Body of pancreas (tissue), 4 donors: ENCODE measurements at regions not wholly inside any gene's neighbourhood (a gene's known extent, or its start where the extent isn't known, plus 50 kb on each side); places are given as distances from the start of the nearest gene placed in this dataset.
"Not testable (repeated sequence)": the region's sequence is repeated elsewhere in the genome, so short reads cannot be mapped to it uniquely, and the experiment has no call there.

Experiments used
- ATAC-seq: fragments of 150-250 bp; one replicate; pipeline ENCODE4 v1.9.1; 2016
- DNase-seq, 4 donors: peaks; one replicate each; pipeline ENCODE4 v3.0.0-alpha.2; 2019
- H3K27ac ChIP-seq, 4 donors: fragments of 200-600 bp; sonication (generic); 1 replicate in 3 of 4; 2 replicates in 1 of 4; pipeline versions ENCODE4 v1.5.1 to v1.6.1; 2016 to 2019; ENCODE audit warnings: mild to moderate bottlenecking in 1 of 4, mixed read lengths in 1 of 4, moderate library complexity in 1 of 4
- H3K27me3 ChIP-seq, 2 donors: fragments of 200-600 bp; sonication (generic); one replicate each; pipeline ENCODE4 v1.6.0; 2016; ENCODE audit warnings: mild to moderate bottlenecking in 1 of 2
- H3K36me3 ChIP-seq, 2 donors: fragments of 200-600 bp; sonication (generic); replicated peaks in 1 of 2; 2 replicates each; pipeline ENCODE4 v1.5.1; 2016; ENCODE audit warnings: low read depth in 2 of 2; ENCODE audit not compliant: insufficient read depth in 1 of 2
- H3K4me1 ChIP-seq: fragments of 200-600 bp; sonication (generic); one replicate; pipeline ENCODE4 v1.6.0; 2016
- H3K4me3 ChIP-seq, 2 donors: fragments of 200-600 bp; sonication (generic); 1 replicate in 1 of 2; 2 replicates in 1 of 2; pipeline ENCODE4 v1.5.1; 2016 to 2019
- H3K9me3 ChIP-seq, 3 donors: fragments of 200-600 bp; sonication (generic); 1 replicate in 2 of 3; 2 replicates in 1 of 3; pipeline ENCODE4 v1.5.1; 2016
- CTCF ChIP-seq, 7 experiments: fragments of 450-650 bp in 4 of 7; fragments of 200-600 bp in 3 of 7; sonication (generic) in 3 of 7; IDR thresholded peaks; one replicate each; pipeline ENCODE4 v1.5.1; 2016 to 2019; ENCODE audit warnings: antibody characterized with exemption in 7 of 7
- POLR2A ChIP-seq, 3 donors: fragments of 450-650 bp; IDR thresholded peaks; one replicate each; pipeline ENCODE4 v1.6.1; 2016; ENCODE audit warnings: antibody characterized with exemption in 3 of 3, mild to moderate bottlenecking in 2 of 3
- WGBS, 2 donors: methylation state at CpG; one replicate each; pipeline ENCODE4 v1.1.5; 2017; 5-methylcytosine and 5-hydroxymethylcytosine counted together
- intact Hi-C: fragments of 100-400 bp; cut with DNase I; formaldehyde crosslinking; loops from one replicate; pipeline ENCODE4 v1.15.1; 2023

GRCh38 chr9:22508354-22508753 is 61.7 kb downstream of the DMRTA1 start:
- ATAC-seq, H3K27me3 ChIP-seq, H3K9me3 ChIP-seq, H3K4me1 ChIP-seq, H3K4me3 ChIP-seq, H3K36me3 ChIP-seq, DNase-seq, intact Hi-C loops, H3K27ac ChIP-seq: not testable (repeated sequence)
- WGBS, 2 donors, result 80% methylated on average over 6 of the region's 6 CpGs; no CpG with 5 or more reads in 1 of the 2 donors

GRCh38 chr9:22508790-22509189 is 62.2 kb downstream of the DMRTA1 start:
- DNase-seq, result no peak
- H3K36me3 ChIP-seq, result no peaks in the 10 kb centered on the region
- no peak for ATAC-seq
- intact Hi-C loops, result no loop called here
- TF ChIP-seq CTCF (IDR thresholded peaks at IDR 0.05) (no peak), POLR2A (IDR thresholded peaks at IDR 0.05) (no peak)
- WGBS, 2 donors, result 85 to 87% methylated on average over 11 of the region's 11 CpGs
- no peak overlapping the region for H3K27ac ChIP-seq
- no peak overlapping the region for H3K4me3 ChIP-seq
- peaks cover 0 to 9% (median 0%) of the 10 kb centered on the region in 3 donors for H3K9me3 ChIP-seq
- no peaks in the 10 kb centered on the region for H3K4me1 ChIP-seq
- no peaks in the 10 kb centered on the region for H3K27me3 ChIP-seq

- Histone ChIP-seq H3K36me3 (no peaks in the 10 kb centered on the region), H3K9me3 (peaks cover 0 to 8% (median 0%) of the 10 kb centered on the region in 3 donors), H3K27ac (no peak overlapping the region), H3K4me3 (no peak overlapping the region), H3K27me3 (no peaks in the 10 kb centered on the region), H3K4me1 (no peaks in the 10 kb centered on the region)
- TF ChIP-seq CTCF (IDR thresholded peaks at IDR 0.05) (no peak), POLR2A (IDR thresholded peaks at IDR 0.05) (no peak)
- WGBS, 2 donors, result 63 to 75% methylated on average over 3 of the region's 3 CpGs
- no peak for ATAC-seq
- no peak for DNase-seq
- intact Hi-C loops, result no loop called here
These were observed 65.9 kb downstream of the DMRTA1 start for GRCh38 chr9:22512495-22512894.

- H3K36me3 ChIP-seq, result no peaks in the 10 kb centered on the region
- no peaks in the 10 kb centered on the region for H3K27me3 ChIP-seq
- no peak overlapping the region for H3K27ac ChIP-seq
- no peak for DNase-seq
- H3K4me1 ChIP-seq, result no peaks in the 10 kb centered on the region
- no peak overlapping the region for H3K4me3 ChIP-seq
- no peak for TF ChIP-seq POLR2A (IDR thresholded peaks at IDR 0.05)
- no peak for TF ChIP-seq CTCF (IDR thresholded peaks at IDR 0.05)
- H3K9me3 ChIP-seq, result no peaks in the 10 kb centered on the region
- ATAC-seq, result no peak
- intact Hi-C loops, result no loop called here
These were observed 68.2 kb downstream of the DMRTA1 start for GRCh38 chr9:22514871-22515270.

- WGBS, 2 donors, result 36 to 54% methylated on average over 5 of the region's 5 CpGs
- Histone ChIP-seq H3K9me3 (no peaks in the 10 kb centered on the region), H3K4me1 (no peaks in the 10 kb centered on the region), H3K36me3 (no peaks in the 10 kb centered on the region), H3K4me3 (no peak overlapping the region), H3K27me3 (no peaks in the 10 kb centered on the region), H3K27ac (no peak overlapping the region)
- intact Hi-C loops, result no loop called here
- ATAC-seq, result no peak
- TF ChIP-seq CTCF (IDR thresholded peaks at IDR 0.05) (no peak), POLR2A (IDR thresholded peaks at IDR 0.05) (no peak)
- no peak for DNase-seq
These were observed 75.6 kb downstream of the DMRTA1 start for GRCh38 chr9:22522206-22522740.
